BLaER1 (cell line): ENCODE measurements at regions not wholly inside any gene's neighbourhood (a gene's known extent, or its start where the extent isn't known, plus 50 kb on each side); places are given as distances from the start of the nearest gene placed in this dataset.
A peak's percentile ranks its signal among the peaks of the same experiment; 100 is the strongest.

Experiments used
- H3K27ac ChIP-seq: shearing (Covaris generic); formaldehyde crosslinking; 2 replicates; pipeline ENCODE4 v1.8.1; 2022
- H3K27me3 ChIP-seq: shearing (Covaris generic); formaldehyde crosslinking; 2 replicates; pipeline ENCODE4 v1.8.1; 2022
- H3K36me3 ChIP-seq: shearing (Covaris generic); formaldehyde crosslinking; 2 replicates; pipeline ENCODE4 v1.8.1; 2022
- H3K4me1 ChIP-seq: shearing (Covaris generic); formaldehyde crosslinking; 2 replicates; pipeline ENCODE4 v1.8.1; 2022
- H3K4me2 ChIP-seq: shearing (Covaris generic); formaldehyde crosslinking; 2 replicates; pipeline ENCODE4 v1.8.1; 2022
- H3K4me3 ChIP-seq: shearing (Covaris generic); formaldehyde crosslinking; 2 replicates; pipeline ENCODE4 v1.8.1; 2022
- H3K9ac ChIP-seq: shearing (Covaris generic); formaldehyde crosslinking; 2 replicates; pipeline ENCODE4 v1.8.1; 2022
- H3K9me3 ChIP-seq: shearing (Covaris generic); formaldehyde crosslinking; 2 replicates; pipeline ENCODE4 v1.8.1; 2022
- H4K20me1 ChIP-seq: shearing (Covaris generic); formaldehyde crosslinking; 2 replicates; pipeline ENCODE4 v1.8.1; 2022
- Cebpa-rat ChIP-seq: shearing (Covaris generic); IDR thresholded peaks from 2 replicates; pipeline ENCODE4 v1.8.1; 2022

- Histone ChIP-seq H3K27me3 (no peaks in the 10 kb centered on the region), H3K9ac (no peak overlapping the region), H3K4me2 (peak overlapping the region; percentile 68)
Observed at GRCh38 chr13:40453351-40454021, 213.0 kb downstream of the FOXO1 start.

GRCh38 chr13:40456397-40456953, 210.0 kb downstream of the FOXO1 start:
- Histone ChIP-seq H3K36me3 (no peaks in the 10 kb centered on the region), H3K4me1 (peaks cover 27% of the 10 kb centered on the region), H3K27ac (no peak overlapping the region), H3K4me2 (no peak overlapping the region), H4K20me1 (no peaks in the 10 kb centered on the region), H3K27me3 (no peaks in the 10 kb centered on the region), H3K4me3 (no peak overlapping the region), H3K9me3 (no peaks in the 10 kb centered on the region), H3K9ac (no peak overlapping the region)
- no peak for TF ChIP-seq Cebpa-rat

More at GRCh38 chr13:40453351-40454021, 213.0 kb downstream of the FOXO1 start:
- peaks cover 44% of the 10 kb centered on the region for H3K4me1 ChIP-seq
- peak overlapping the region; percentile 70 for H3K27ac ChIP-seq
- peaks cover 17% of the 10 kb centered on the region for H3K9me3 ChIP-seq
- H4K20me1 ChIP-seq = no peaks in the 10 kb centered on the region
- H3K4me3 ChIP-seq = no peak overlapping the region
- no peak for TF ChIP-seq Cebpa-rat
- no peaks in the 10 kb centered on the region for H3K36me3 ChIP-seq

- Histone ChIP-seq H3K9ac (no peak overlapping the region), H3K4me2 (no peak overlapping the region), H3K36me3 (no peaks in the 10 kb centered on the region), H3K27me3 (no peaks in the 10 kb centered on the region), H3K27ac (no peak overlapping the region; the same call in 1 of the 2 replicates), H3K4me3 (no peak overlapping the region), H4K20me1 (no peaks in the 10 kb centered on the region), H3K4me1 (peaks cover 21% of the 10 kb centered on the region), H3K9me3 (no peaks in the 10 kb centered on the region)
- TF ChIP-seq Cebpa-rat = no peak
Observed at GRCh38 chr13:40456979-40457553, 209.4 kb downstream of the FOXO1 start.

GRCh38 chr13:40457929-40458719, 208.3 kb downstream of the FOXO1 start:
- Histone ChIP-seq H3K4me1 (peaks cover 10% of the 10 kb centered on the region), H3K9ac (no peak overlapping the region)
- no peak for TF ChIP-seq Cebpa-rat

GRCh38 chr13:40458720-40458990, 207.8 kb downstream of the FOXO1 start:
- TF ChIP-seq Cebpa-rat = no peak
- no peaks in the 10 kb centered on the region for H4K20me1 ChIP-seq
- peaks cover 5% of the 10 kb centered on the region for H3K4me1 ChIP-seq
- no peak overlapping the region for H3K9ac ChIP-seq
- H3K36me3 ChIP-seq = no peaks in the 10 kb centered on the region
- no peak overlapping the region for H3K4me3 ChIP-seq
- H3K4me2 ChIP-seq = no peak overlapping the region
- H3K27ac ChIP-seq = no peak overlapping the region
- H3K9me3 ChIP-seq = no peaks in the 10 kb centered on the region
- no peaks in the 10 kb centered on the region for H3K27me3 ChIP-seq

More at GRCh38 chr13:40457929-40458719, 208.3 kb downstream of the FOXO1 start:
- no peaks in the 10 kb centered on the region for H3K36me3 ChIP-seq
- H4K20me1 ChIP-seq = no peaks in the 10 kb centered on the region
- no peaks in the 10 kb centered on the region for H3K9me3 ChIP-seq
- no peak overlapping the region for H3K27ac ChIP-seq
- H3K4me3 ChIP-seq = no peak overlapping the region
- no peaks in the 10 kb centered on the region for H3K27me3 ChIP-seq
- no peak overlapping the region for H3K4me2 ChIP-seq

GRCh38 chr13:40460116-40460515, 206.3 kb downstream of the FOXO1 start:
- no peaks in the 10 kb centered on the region for H3K4me1 ChIP-seq
- no peak overlapping the region for H3K9ac ChIP-seq
- no peak overlapping the region for H3K4me3 ChIP-seq
- no peaks in the 10 kb centered on the region for H3K9me3 ChIP-seq
- H3K36me3 ChIP-seq = no peaks in the 10 kb centered on the region
- H3K4me2 ChIP-seq = no peak overlapping the region
- no peaks in the 10 kb centered on the region for H3K27me3 ChIP-seq
- no peak overlapping the region for H3K27ac ChIP-seq
- no peak for TF ChIP-seq Cebpa-rat
- no peaks in the 10 kb centered on the region for H4K20me1 ChIP-seq

- Histone ChIP-seq H3K27ac (no peak overlapping the region), H3K27me3 (no peaks in the 10 kb centered on the region), H3K9ac (no peak overlapping the region), H4K20me1 (no peaks in the 10 kb centered on the region), H3K4me3 (no peak overlapping the region), H3K4me1 (no peaks in the 10 kb centered on the region), H3K4me2 (no peak overlapping the region), H3K9me3 (no peaks in the 10 kb centered on the region), H3K36me3 (no peaks in the 10 kb centered on the region)
- no peak for TF ChIP-seq Cebpa-rat
Observed at GRCh38 chr13:40464337-40465014, 202.0 kb downstream of the FOXO1 start.

GRCh38 chr13:40465015-40465390, 201.4 kb downstream of the FOXO1 start:
- no peak overlapping the region for H3K9ac ChIP-seq
- no peaks in the 10 kb centered on the region for H4K20me1 ChIP-seq
- no peak overlapping the region for H3K4me3 ChIP-seq
- no peaks in the 10 kb centered on the region for H3K9me3 ChIP-seq
- H3K4me1 ChIP-seq = no peaks in the 10 kb centered on the region
- no peak for TF ChIP-seq Cebpa-rat
- no peaks in the 10 kb centered on the region for H3K36me3 ChIP-seq
- H3K27me3 ChIP-seq = no peaks in the 10 kb centered on the region
- no peak overlapping the region for H3K27ac ChIP-seq
- no peak overlapping the region for H3K4me2 ChIP-seq

- no peak overlapping the region for H3K27ac ChIP-seq
- no peak overlapping the region for H3K4me2 ChIP-seq
- H3K9ac ChIP-seq = no peak overlapping the region
- no peaks in the 10 kb centered on the region for H4K20me1 ChIP-seq
- H3K9me3 ChIP-seq = no peaks in the 10 kb centered on the region
- H3K4me3 ChIP-seq = no peak overlapping the region
- no peaks in the 10 kb centered on the region for H3K4me1 ChIP-seq
- no peak for TF ChIP-seq Cebpa-rat
- H3K36me3 ChIP-seq = no peaks in the 10 kb centered on the region
- no peaks in the 10 kb centered on the region for H3K27me3 ChIP-seq
Observed at GRCh38 chr13:40466272-40466671, 200.2 kb downstream of the FOXO1 start.
